Fibroblast of lung (primary cell): ENCODE measurements at regions not wholly inside any gene's neighbourhood (a gene's known extent, or its start where the extent isn't known, plus 50 kb on each side); places are given as distances from the start of the nearest gene placed in this dataset.

Experiments
- EZH2 ChIP-seq: IDR thresholded peaks from 2 replicates; pipeline ENCODE4 v1.5.1; 2012; ENCODE audit warnings: low read length, control low read depth, mild to moderate bottlenecking; ENCODE audit errors: missing control alignments
- TF ChIP-seq, protein P1 (sequence below), 2 donors: IDR thresholded peaks in 1 of 2; conservative IDR thresholded peaks in 1 of 2; 1 replicate in 1 of 2; 2 replicates in 1 of 2; pipeline ENCODE4 v1.5.1; 2011 to 2012; ENCODE audit warnings: low read length in 2 of 2, control low read depth in 1 of 2, inconsistent platforms in 1 of 2, low read depth in 1 of 2, mild to moderate bottlenecking in 1 of 2

DNA sequence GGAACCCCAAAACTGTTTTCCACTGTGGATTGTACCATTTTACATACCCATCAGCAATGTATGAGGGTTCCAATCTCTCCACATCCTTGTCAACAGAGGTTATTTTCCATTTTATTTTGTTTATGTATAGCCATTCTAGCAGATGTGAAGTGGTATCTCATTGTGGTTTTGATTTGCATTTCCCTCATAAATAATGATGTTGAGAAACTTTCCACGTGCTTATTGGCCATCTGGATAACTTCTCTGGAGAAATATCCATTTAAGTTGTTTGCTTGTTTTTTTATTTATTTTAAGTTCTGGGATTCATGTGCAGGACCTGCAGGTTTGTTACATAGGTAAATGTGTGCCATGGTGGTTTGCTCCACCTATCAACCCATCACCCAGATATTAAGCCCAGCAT lies 280.2 kb upstream of the USP25 start:
- TF ChIP-seq, protein P1, sequence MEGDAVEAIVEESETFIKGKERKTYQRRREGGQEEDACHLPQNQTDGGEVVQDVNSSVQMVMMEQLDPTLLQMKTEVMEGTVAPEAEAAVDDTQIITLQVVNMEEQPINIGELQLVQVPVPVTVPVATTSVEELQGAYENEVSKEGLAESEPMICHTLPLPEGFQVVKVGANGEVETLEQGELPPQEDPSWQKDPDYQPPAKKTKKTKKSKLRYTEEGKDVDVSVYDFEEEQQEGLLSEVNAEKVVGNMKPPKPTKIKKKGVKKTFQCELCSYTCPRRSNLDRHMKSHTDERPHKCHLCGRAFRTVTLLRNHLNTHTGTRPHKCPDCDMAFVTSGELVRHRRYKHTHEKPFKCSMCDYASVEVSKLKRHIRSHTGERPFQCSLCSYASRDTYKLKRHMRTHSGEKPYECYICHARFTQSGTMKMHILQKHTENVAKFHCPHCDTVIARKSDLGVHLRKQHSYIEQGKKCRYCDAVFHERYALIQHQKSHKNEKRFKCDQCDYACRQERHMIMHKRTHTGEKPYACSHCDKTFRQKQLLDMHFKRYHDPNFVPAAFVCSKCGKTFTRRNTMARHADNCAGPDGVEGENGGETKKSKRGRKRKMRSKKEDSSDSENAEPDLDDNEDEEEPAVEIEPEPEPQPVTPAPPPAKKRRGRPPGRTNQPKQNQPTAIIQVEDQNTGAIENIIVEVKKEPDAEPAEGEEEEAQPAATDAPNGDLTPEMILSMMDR (conservative IDR thresholded peaks at IDR 0.05 in 1 of 2, IDR thresholded peaks at IDR 0.05 in 1 of 2; ENCODE audit: low read depth in 1 of 2, low read length in 2 of 2), result no peak
- TF ChIP-seq EZH2, result no peak
